HEK293 (cell line): ENCODE measurements at regions not wholly inside any gene's neighbourhood (a gene's known extent, or its start where the extent isn't known, plus 50 kb on each side); places are given as distances from the start of the nearest gene placed in this dataset.

Experiments
- CTCF ChIA-PET: fragments of 350-600 bp; formaldehyde crosslinking; extraction: SDS; loops from one replicate; lab custom pipeline; 2021; ENCODE audit warnings: antibody characterized with exemption; lab: Yijun Ruan, JAX
- POLR2A ChIA-PET: fragments of 300-600 bp; formaldehyde crosslinking; extraction: SDS; loops from one replicate; lab custom pipeline; 2020; ENCODE audit warnings: antibody characterized with exemption, inconsistent platforms; lab: Yijun Ruan, JAX
- H3K27ac ChIP-seq: fragments of 200-500 bp; sonication (Bioruptor generic); 2 replicates; pipeline ENCODE4 v1.5.1; 2014; ENCODE audit warnings: low read depth, low read length, control low read depth, inconsistent platforms; ENCODE audit errors: extremely low read depth
- H3K36me3 ChIP-seq, 2 experiments: fragments of 200-500 bp in 1 of 2; sonication (Bioruptor generic) in 1 of 2; 1 replicate in 1 of 2; 2 replicates in 1 of 2; pipeline ENCODE4 v1.5.1; 2014 to 2017; ENCODE audit warnings: inconsistent platforms in 2 of 2, low read length in 2 of 2; ENCODE audit not compliant: control insufficient read depth in 2 of 2, insufficient read depth in 1 of 2
- H3K4me1 ChIP-seq: fragments of 200-500 bp; sonication (Bioruptor generic); 2 replicates; pipeline ENCODE4 v1.5.1; 2014; ENCODE audit warnings: mild to moderate bottlenecking, low read length, inconsistent platforms; ENCODE audit not compliant: control insufficient read depth, insufficient read depth
- H3K4me3 ChIP-seq: 2 replicates; pipeline ENCODE4 v1.5.1; 2011; ENCODE audit warnings: low read depth, mild to moderate bottlenecking, control low read depth, low read length, moderate library complexity
- H3K9me3 ChIP-seq: fragments of 200-500 bp; sonication (Bioruptor generic); 2 replicates; pipeline ENCODE4 v1.5.1; 2014; ENCODE audit warnings: low read depth, low read length, inconsistent platforms; ENCODE audit not compliant: control insufficient read depth, insufficient read depth
- ZBTB48 ChIP-seq: fragments of 450-650 bp; formaldehyde crosslinking; IDR thresholded peaks from 2 replicates; pipeline ENCODE4 v1.5.1; 2016; ENCODE audit warnings: missing biosample characterization, missing genetic modification characterization
- ZBTB8A ChIP-seq: fragments of 450-650 bp; formaldehyde crosslinking; IDR thresholded peaks from 2 replicates; pipeline ENCODE4 v1.5.1; 2016; ENCODE audit warnings: missing biosample characterization, missing genetic modification characterization
- ZFHX2 ChIP-seq: fragments of 450-650 bp; formaldehyde crosslinking; conservative IDR thresholded peaks from 2 replicates; pipeline ENCODE4 v1.5.1; 2016; ENCODE audit warnings: missing biosample characterization, missing genetic modification characterization
- ZNF132 ChIP-seq: fragments of 450-650 bp; formaldehyde crosslinking; IDR thresholded peaks from 2 replicates; pipeline ENCODE4 v1.5.1; 2017; ENCODE audit warnings: missing biosample characterization, missing genetic modification characterization, borderline replicate concordance
- ZNF416 ChIP-seq: fragments of 450-650 bp; formaldehyde crosslinking; IDR thresholded peaks from 2 replicates; pipeline ENCODE4 v1.5.1; 2016; ENCODE audit warnings: missing biosample characterization, missing genetic modification characterization
- ZNF426 ChIP-seq: fragments of 450-650 bp; formaldehyde crosslinking; IDR thresholded peaks from 2 replicates; pipeline ENCODE4 v1.5.1; 2017; ENCODE audit warnings: missing biosample characterization, missing genetic modification characterization, mild to moderate bottlenecking, inconsistent platforms, moderate library complexity
- ZNF544 ChIP-seq: fragments of 450-650 bp; formaldehyde crosslinking; IDR thresholded peaks from 2 replicates; pipeline ENCODE4 v1.5.0; 2017; ENCODE audit warnings: missing biosample characterization, missing genetic modification characterization
- ZNF555 ChIP-seq: fragments of 450-650 bp; formaldehyde crosslinking; conservative IDR thresholded peaks from 2 replicates; pipeline ENCODE4 v1.5.1; 2017; ENCODE audit warnings: missing biosample characterization, mild to moderate bottlenecking, missing genetic modification characterization, inconsistent platforms
- ZNF621 ChIP-seq: fragments of 450-650 bp; formaldehyde crosslinking; IDR thresholded peaks from 2 replicates; pipeline ENCODE4 v1.5.1; 2017; ENCODE audit warnings: missing biosample characterization, missing genetic modification characterization
- ZNF629 ChIP-seq: fragments of 450-650 bp; formaldehyde crosslinking; IDR thresholded peaks from 2 replicates; pipeline ENCODE4 v1.5.1; 2017; ENCODE audit warnings: missing biosample characterization, missing genetic modification characterization
- ZNF677 ChIP-seq: fragments of 450-650 bp; IDR thresholded peaks from 2 replicates; pipeline ENCODE4 v1.5.0; 2018; ENCODE audit warnings: missing biosample characterization, mild to moderate bottlenecking, missing genetic modification characterization, moderate library complexity
- ZNF830 ChIP-seq: fragments of 450-650 bp; IDR thresholded peaks from 2 replicates; pipeline ENCODE4 v1.5.0; 2018; ENCODE audit warnings: missing biosample characterization, missing genetic modification characterization, low read depth, mild to moderate bottlenecking, moderate library complexity
- TF ChIP-seq, protein P1 (sequence below): IDR thresholded peaks from 2 replicates; pipeline ENCODE4 v1.6.1; 2011; ENCODE audit warnings: mild to moderate bottlenecking, low read depth, low read length, borderline replicate concordance
- TF ChIP-seq, protein P2 (sequence below): fragments of 450-650 bp; formaldehyde crosslinking; IDR thresholded peaks from 2 replicates; pipeline ENCODE4 v1.5.1; 2016; ENCODE audit warnings: missing biosample characterization, missing genetic modification characterization
- TF ChIP-seq, protein P3 (sequence below): fragments of 450-650 bp; formaldehyde crosslinking; IDR thresholded peaks from 2 replicates; pipeline ENCODE4 v1.5.0; 2017; ENCODE audit warnings: missing biosample characterization, missing genetic modification characterization, borderline replicate concordance

DNA sequence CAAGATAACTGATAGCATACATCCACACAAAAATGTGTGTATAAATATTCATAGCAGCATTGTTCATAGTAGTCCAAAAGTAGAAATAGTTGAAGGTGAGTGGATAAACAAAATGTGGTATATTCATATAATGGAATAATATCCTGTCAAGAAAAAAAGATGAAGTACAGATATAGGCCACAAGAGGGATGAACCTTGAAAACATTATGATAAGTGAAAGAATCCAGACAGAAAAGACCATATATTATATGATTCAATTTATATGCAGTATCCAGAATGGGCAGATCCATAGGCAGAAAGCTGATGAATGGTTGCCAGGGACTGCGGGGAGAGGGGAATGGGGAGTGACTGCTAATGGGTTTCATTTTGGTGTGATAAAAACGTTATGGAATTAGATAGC lies 54.3 kb upstream of the TNIK start:
- POLR2A ChIA-PET: no interaction called here
- CTCF ChIA-PET: no interaction called here
- H3K4me3 ChIP-seq: no peak overlapping the region
- no peak for TF ChIP-seq ZNF132 (tag by site-specific recombination)
- TF ChIP-seq, protein P1, sequence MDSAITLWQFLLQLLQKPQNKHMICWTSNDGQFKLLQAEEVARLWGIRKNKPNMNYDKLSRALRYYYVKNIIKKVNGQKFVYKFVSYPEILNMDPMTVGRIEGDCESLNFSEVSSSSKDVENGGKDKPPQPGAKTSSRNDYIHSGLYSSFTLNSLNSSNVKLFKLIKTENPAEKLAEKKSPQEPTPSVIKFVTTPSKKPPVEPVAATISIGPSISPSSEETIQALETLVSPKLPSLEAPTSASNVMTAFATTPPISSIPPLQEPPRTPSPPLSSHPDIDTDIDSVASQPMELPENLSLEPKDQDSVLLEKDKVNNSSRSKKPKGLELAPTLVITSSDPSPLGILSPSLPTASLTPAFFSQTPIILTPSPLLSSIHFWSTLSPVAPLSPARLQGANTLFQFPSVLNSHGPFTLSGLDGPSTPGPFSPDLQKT: no peak
- no peak for TF ChIP-seq ZBTB8A (tag by site-specific recombination)
- H3K27ac ChIP-seq: no peak overlapping the region
- H3K9me3 ChIP-seq: no peaks in the 10 kb centered on the region
- H3K4me1 ChIP-seq: no peaks in the 10 kb centered on the region
- H3K36me3 ChIP-seq: no peaks in the 10 kb centered on the region

- Histone ChIP-seq H3K36me3 (no peaks in the 10 kb centered on the region), H3K9me3 (no peaks in the 10 kb centered on the region), H3K4me1 (no peaks in the 10 kb centered on the region), H3K4me3 (no peak overlapping the region), H3K27ac (no peak overlapping the region)
- TF ChIP-seq, protein P2, sequence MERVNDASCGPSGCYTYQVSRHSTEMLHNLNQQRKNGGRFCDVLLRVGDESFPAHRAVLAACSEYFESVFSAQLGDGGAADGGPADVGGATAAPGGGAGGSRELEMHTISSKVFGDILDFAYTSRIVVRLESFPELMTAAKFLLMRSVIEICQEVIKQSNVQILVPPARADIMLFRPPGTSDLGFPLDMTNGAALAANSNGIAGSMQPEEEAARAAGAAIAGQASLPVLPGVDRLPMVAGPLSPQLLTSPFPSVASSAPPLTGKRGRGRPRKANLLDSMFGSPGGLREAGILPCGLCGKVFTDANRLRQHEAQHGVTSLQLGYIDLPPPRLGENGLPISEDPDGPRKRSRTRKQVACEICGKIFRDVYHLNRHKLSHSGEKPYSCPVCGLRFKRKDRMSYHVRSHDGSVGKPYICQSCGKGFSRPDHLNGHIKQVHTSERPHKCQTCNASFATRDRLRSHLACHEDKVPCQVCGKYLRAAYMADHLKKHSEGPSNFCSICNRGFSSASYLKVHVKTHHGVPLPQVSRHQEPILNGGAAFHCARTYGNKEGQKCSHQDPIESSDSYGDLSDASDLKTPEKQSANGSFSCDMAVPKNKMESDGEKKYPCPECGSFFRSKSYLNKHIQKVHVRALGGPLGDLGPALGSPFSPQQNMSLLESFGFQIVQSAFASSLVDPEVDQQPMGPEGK (tag by site-specific recombination): no peak
- no peak for TF ChIP-seq ZBTB48
- no peak for TF ChIP-seq ZNF544 (tag by site-specific recombination)
- TF ChIP-seq ZNF677: no peak
- no peak for TF ChIP-seq ZNF621
- no peak for TF ChIP-seq ZNF416 (tag by site-specific recombination)
- TF ChIP-seq ZNF629 (tag by site-specific recombination): no peak
- TF ChIP-seq ZFHX2 (tag by site-specific recombination): no peak
- no peak for TF ChIP-seq ZNF555 (tag by site-specific recombination)
- TF ChIP-seq, protein P3, sequence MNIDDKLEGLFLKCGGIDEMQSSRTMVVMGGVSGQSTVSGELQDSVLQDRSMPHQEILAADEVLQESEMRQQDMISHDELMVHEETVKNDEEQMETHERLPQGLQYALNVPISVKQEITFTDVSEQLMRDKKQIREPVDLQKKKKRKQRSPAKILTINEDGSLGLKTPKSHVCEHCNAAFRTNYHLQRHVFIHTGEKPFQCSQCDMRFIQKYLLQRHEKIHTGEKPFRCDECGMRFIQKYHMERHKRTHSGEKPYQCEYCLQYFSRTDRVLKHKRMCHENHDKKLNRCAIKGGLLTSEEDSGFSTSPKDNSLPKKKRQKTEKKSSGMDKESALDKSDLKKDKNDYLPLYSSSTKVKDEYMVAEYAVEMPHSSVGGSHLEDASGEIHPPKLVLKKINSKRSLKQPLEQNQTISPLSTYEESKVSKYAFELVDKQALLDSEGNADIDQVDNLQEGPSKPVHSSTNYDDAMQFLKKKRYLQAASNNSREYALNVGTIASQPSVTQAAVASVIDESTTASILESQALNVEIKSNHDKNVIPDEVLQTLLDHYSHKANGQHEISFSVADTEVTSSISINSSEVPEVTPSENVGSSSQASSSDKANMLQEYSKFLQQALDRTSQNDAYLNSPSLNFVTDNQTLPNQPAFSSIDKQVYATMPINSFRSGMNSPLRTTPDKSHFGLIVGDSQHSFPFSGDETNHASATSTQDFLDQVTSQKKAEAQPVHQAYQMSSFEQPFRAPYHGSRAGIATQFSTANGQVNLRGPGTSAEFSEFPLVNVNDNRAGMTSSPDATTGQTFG (tag by site-specific recombination): no peak
- no peak for TF ChIP-seq ZNF426 (tag by site-specific recombination)
- TF ChIP-seq ZNF830 (tag by site-specific recombination): no peak
- CTCF ChIA-PET: interaction anchor here (1.2 kb wide), 1 partner anchor 55 kb away, joined by 6 read pairs; no protein-coding TSS in a partner anchor
- POLR2A ChIA-PET: interaction anchor here (0.6 kb wide), 1 partner anchor 1561 kb away, joined by 5 read pairs; no protein-coding TSS in a partner anchor
Observed at GRCh38 chr3:171511450-171511849, 51.2 kb upstream of the TNIK start.
